WTC11 (cell line): ENCODE measurements at regions not wholly inside any gene's neighbourhood (a gene's known extent, or its start where the extent isn't known, plus 50 kb on each side); places are given as distances from the start of the nearest gene placed in this dataset.

ENCODE experiments used
- ATAC-seq: fragments of 200-7000 bp; cut with Tn5 transposase; 2 replicates; pipeline ENCODE4 v1.10.0; 2021; ENCODE audit warnings: mild to moderate bottlenecking, moderate library complexity
- CTCF ChIA-PET: fragments of 300-600 bp; sonication (Branson Sonifier 250); formaldehyde crosslinking; loops from one replicate; lab custom pipeline; 2021; ENCODE audit warnings: antibody characterized with exemption; lab: Charles Lee
- POLR2A ChIA-PET: fragments of 350-600 bp; sonication (Branson Sonifier 250); formaldehyde crosslinking; loops from one replicate; lab custom pipeline; 2021; ENCODE audit warnings: antibody characterized with exemption; lab: Charles Lee
- DNase-seq: peaks from one replicate; pipeline ENCODE4 v3.0.0; 2021; ENCODE audit warnings: low spot score
- H3K27ac Mint-ChIP-seq: 2 replicates; pipeline ENCODE4 v1.8.0; 2021; ENCODE audit warnings: mixed read lengths
- H3K27me3 Mint-ChIP-seq: 2 replicates; pipeline ENCODE4 v1.8.0; 2021; ENCODE audit warnings: low read depth, mild to moderate bottlenecking, moderate library complexity, mixed read lengths
- H3K36me3 Mint-ChIP-seq: 2 replicates; pipeline ENCODE4 v1.8.0; 2021; ENCODE audit warnings: mixed read lengths
- H3K4me1 Mint-ChIP-seq: 2 replicates; pipeline ENCODE4 v1.8.0; 2022; ENCODE audit warnings: mixed read lengths
- H3K4me3 Mint-ChIP-seq: 2 replicates; pipeline ENCODE4 v1.8.0; 2021; ENCODE audit warnings: mild to moderate bottlenecking, moderate library complexity, mixed read lengths
- H3K9me3 Mint-ChIP-seq: 2 replicates; pipeline ENCODE4 v1.8.0; 2021; ENCODE audit warnings: mixed read lengths
- CREB1 ChIP-seq: sonication (generic); formaldehyde crosslinking; IDR thresholded peaks from 2 replicates; pipeline ENCODE4 v1.8.0; 2023; ENCODE audit warnings: mild to moderate bottlenecking, missing genetic modification reagents
- EMX1 ChIP-seq: fragments of 250-450 bp; sonication (Bioruptor Pico); IDR thresholded peaks from 2 replicates; pipeline ENCODE4 v1.8.0; 2021; ENCODE audit warnings: mild to moderate bottlenecking
- FOXK1 ChIP-seq: sonication (generic); formaldehyde crosslinking; IDR thresholded peaks from 2 replicates; pipeline ENCODE4 v1.8.0; 2022; ENCODE audit warnings: mild to moderate bottlenecking, moderate library complexity, missing genetic modification reagents
- GTF2I ChIP-seq: fragments of 250-450 bp; sonication (Bioruptor Pico); conservative IDR thresholded peaks from 2 replicates; pipeline ENCODE4 v1.4.0; 2021; ENCODE audit warnings: mild to moderate bottlenecking
- MYBL2 ChIP-seq: sonication (generic); formaldehyde crosslinking; IDR thresholded peaks from 2 replicates; pipeline ENCODE4 v1.8.1; 2023; ENCODE audit warnings: mild to moderate bottlenecking, moderate library complexity, missing genetic modification reagents
- NFYB ChIP-seq: sonication (generic); formaldehyde crosslinking; conservative IDR thresholded peaks from 2 replicates; pipeline ENCODE4 v1.8.0; 2022; ENCODE audit warnings: low read depth, missing genetic modification reagents
- NR2C2 ChIP-seq: sonication (generic); formaldehyde crosslinking; IDR thresholded peaks from 2 replicates; pipeline ENCODE4 v1.8.0; 2022; ENCODE audit warnings: mild to moderate bottlenecking, missing genetic modification reagents
- SOX15 ChIP-seq: fragments of 250-450 bp; sonication (Bioruptor Pico); IDR thresholded peaks from 2 replicates; pipeline ENCODE4 v1.9.0; 2021; ENCODE audit warnings: mild to moderate bottlenecking
- ZNF121 ChIP-seq: sonication (generic); formaldehyde crosslinking; IDR thresholded peaks from 2 replicates; pipeline ENCODE4 v1.8.0; 2023; ENCODE audit warnings: missing genetic modification reagents
- ZNF423 ChIP-seq: fragments of 250-450 bp; sonication (Bioruptor Pico); IDR thresholded peaks from 2 replicates; pipeline ENCODE4 v2.1.2; 2022; ENCODE audit warnings: mild to moderate bottlenecking, moderate library complexity
- ZNF671 ChIP-seq: fragments of 250-450 bp; sonication (Bioruptor Pico); IDR thresholded peaks from 2 replicates; pipeline ENCODE4 v1.8.0; 2021; ENCODE audit warnings: mild to moderate bottlenecking
- TF ChIP-seq, protein P1 (sequence below): sonication (generic); formaldehyde crosslinking; IDR thresholded peaks from 2 replicates; pipeline ENCODE4 v1.8.0; 2022; ENCODE audit warnings: mild to moderate bottlenecking, missing genetic modification reagents
- TF ChIP-seq, protein P2 (sequence below): sonication (generic); formaldehyde crosslinking; IDR thresholded peaks from 2 replicates; pipeline ENCODE4 v1.8.1; 2022; ENCODE audit warnings: low read depth, missing genetic modification reagents, borderline replicate concordance
- TF ChIP-seq, protein P3 (sequence below): sonication (generic); formaldehyde crosslinking; IDR thresholded peaks from 2 replicates; pipeline ENCODE4 v1.8.1; 2023; ENCODE audit warnings: mild to moderate bottlenecking, missing genetic modification reagents
- TF ChIP-seq, protein P4 (sequence below): sonication (generic); formaldehyde crosslinking; IDR thresholded peaks from 2 replicates; pipeline ENCODE4 v1.8.1; 2023; ENCODE audit warnings: mild to moderate bottlenecking, missing genetic modification reagents, moderate library complexity
- TF ChIP-seq, protein P5 (sequence below): sonication (generic); formaldehyde crosslinking; IDR thresholded peaks from 2 replicates; pipeline ENCODE4 v1.8.1; 2023; ENCODE audit warnings: mild to moderate bottlenecking, missing genetic modification reagents
- TF ChIP-seq, protein P6 (sequence below): sonication (generic); formaldehyde crosslinking; conservative IDR thresholded peaks from 2 replicates; pipeline ENCODE4 v1.8.1; 2023; ENCODE audit warnings: mild to moderate bottlenecking, low read depth, missing genetic modification reagents, moderate library complexity
- TF ChIP-seq, protein P7 (sequence below): sonication (generic); formaldehyde crosslinking; IDR thresholded peaks from 2 replicates; pipeline ENCODE4 v1.8.1; 2022; ENCODE audit warnings: missing genetic modification reagents, borderline replicate concordance
- TF ChIP-seq, protein P8 (sequence below): sonication (generic); formaldehyde crosslinking; IDR thresholded peaks from 2 replicates; pipeline ENCODE4 v1.8.1; 2022; ENCODE audit warnings: low read depth, mild to moderate bottlenecking, moderate library complexity, missing genetic modification reagents, borderline replicate concordance

DNA sequence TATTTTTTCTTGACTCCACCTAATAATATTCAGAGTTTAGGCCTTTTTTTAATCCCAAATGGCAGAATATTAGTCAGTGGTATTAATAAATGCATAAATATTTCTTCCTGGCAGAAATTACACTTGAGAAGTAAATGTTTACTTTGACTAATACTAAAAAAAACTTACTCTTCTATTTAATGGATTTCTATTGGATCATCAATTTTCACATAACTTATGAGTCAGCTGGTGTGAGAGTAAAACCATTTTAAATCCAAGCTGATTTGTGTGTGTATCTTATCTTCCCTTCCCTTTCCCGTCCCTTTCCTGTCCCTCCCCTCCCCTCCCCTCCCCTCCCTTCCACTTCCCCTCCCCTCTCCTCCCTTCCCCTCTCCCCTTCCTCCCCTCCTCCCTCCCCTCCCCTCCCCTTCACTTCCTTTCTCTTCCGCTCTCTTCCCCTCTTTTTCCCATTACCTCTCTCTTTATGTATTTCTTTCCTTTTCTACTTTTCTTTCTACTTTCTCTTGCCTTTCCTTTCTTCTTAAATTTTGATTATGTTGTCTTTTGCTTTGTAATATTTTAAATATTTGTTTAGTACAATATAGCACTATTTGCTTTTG lies 630.1 kb upstream of the EPHA5 start:
- ATAC-seq (no peak), DNase-seq (no peak)
- H3K36me3 Mint-ChIP-seq = no peaks in the 10 kb centered on the region
- H3K4me1 Mint-ChIP-seq = no peaks in the 10 kb centered on the region
- TF ChIP-seq CREB1 (CRISPR knock-in tag) (no peak), NR2C2 (CRISPR knock-in tag) (no peak), ZNF121 (no peak)
- TF ChIP-seq, protein P1, sequence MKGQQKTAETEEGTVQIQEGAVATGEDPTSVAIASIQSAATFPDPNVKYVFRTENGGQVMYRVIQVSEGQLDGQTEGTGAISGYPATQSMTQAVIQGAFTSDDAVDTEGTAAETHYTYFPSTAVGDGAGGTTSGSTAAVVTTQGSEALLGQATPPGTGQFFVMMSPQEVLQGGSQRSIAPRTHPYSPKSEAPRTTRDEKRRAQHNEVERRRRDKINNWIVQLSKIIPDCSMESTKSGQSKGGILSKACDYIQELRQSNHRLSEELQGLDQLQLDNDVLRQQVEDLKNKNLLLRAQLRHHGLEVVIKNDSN (CRISPR knock-in tag) = no peak
- TF ChIP-seq, protein P2, sequence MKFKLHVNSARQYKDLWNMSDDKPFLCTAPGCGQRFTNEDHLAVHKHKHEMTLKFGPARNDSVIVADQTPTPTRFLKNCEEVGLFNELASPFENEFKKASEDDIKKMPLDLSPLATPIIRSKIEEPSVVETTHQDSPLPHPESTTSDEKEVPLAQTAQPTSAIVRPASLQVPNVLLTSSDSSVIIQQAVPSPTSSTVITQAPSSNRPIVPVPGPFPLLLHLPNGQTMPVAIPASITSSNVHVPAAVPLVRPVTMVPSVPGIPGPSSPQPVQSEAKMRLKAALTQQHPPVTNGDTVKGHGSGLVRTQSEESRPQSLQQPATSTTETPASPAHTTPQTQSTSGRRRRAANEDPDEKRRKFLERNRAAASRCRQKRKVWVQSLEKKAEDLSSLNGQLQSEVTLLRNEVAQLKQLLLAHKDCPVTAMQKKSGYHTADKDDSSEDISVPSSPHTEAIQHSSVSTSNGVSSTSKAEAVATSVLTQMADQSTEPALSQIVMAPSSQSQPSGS (CRISPR knock-in tag) = no peak
- H3K9me3 Mint-ChIP-seq = no peaks in the 10 kb centered on the region
- no peaks in the 10 kb centered on the region for H3K27me3 Mint-ChIP-seq
- H3K4me3 Mint-ChIP-seq = no peak overlapping the region
- no peak overlapping the region for H3K27ac Mint-ChIP-seq
- ChIA-PET CTCF (no interaction called here), POLR2A (no interaction called here)

DNA sequence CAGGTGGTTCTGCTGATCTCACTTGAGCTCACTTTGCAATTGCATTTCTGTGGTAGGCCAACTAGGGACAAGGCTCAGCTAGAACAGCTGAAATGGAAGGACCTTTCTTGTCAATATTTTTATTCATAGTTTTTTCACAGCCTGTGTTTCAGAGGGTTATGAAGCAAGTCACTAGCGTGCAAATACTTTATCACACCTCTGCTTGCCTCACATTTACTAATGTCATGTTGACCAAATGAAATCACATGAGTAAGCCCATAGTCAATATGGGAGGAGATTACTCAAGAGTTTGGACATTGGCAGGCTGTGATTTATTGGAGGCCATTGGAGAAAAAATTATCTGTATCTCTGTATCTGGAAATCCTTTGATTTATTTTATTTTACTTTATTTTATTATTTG lies 628.3 kb upstream of the EPHA5 start:
- Mint-ChIP-seq H3K27ac (no peak overlapping the region), H3K36me3 (no peaks in the 10 kb centered on the region), H3K4me1 (peaks cover 11% of the 10 kb centered on the region), H3K27me3 (no peaks in the 10 kb centered on the region), H3K4me3 (no peak overlapping the region), H3K9me3 (no peaks in the 10 kb centered on the region)
- CTCF ChIA-PET = no interaction called here
- DNase-seq (no peak), ATAC-seq (no peak)
- POLR2A ChIA-PET = no interaction called here
- TF ChIP-seq MYBL2 (CRISPR knock-in tag) = no peak
- no peak for TF ChIP-seq EMX1 (CRISPR knock-in tag)
- TF ChIP-seq, protein P3, sequence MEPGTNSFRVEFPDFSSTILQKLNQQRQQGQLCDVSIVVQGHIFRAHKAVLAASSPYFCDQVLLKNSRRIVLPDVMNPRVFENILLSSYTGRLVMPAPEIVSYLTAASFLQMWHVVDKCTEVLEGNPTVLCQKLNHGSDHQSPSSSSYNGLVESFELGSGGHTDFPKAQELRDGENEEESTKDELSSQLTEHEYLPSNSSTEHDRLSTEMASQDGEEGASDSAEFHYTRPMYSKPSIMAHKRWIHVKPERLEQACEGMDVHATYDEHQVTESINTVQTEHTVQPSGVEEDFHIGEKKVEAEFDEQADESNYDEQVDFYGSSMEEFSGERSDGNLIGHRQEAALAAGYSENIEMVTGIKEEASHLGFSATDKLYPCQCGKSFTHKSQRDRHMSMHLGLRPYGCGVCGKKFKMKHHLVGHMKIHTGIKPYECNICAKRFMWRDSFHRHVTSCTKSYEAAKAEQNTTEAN (CRISPR knock-in tag) = no peak
- TF ChIP-seq ZNF423 (CRISPR knock-in tag) = no peak
- TF ChIP-seq, protein P1 (CRISPR knock-in tag) = no peak
- TF ChIP-seq SOX15 (CRISPR knock-in tag) = no peak
- TF ChIP-seq, protein P4, sequence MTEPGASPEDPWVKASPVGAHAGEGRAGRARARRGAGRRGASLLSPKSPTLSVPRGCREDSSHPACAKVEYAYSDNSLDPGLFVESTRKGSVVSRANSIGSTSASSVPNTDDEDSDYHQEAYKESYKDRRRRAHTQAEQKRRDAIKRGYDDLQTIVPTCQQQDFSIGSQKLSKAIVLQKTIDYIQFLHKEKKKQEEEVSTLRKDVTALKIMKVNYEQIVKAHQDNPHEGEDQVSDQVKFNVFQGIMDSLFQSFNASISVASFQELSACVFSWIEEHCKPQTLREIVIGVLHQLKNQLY (CRISPR knock-in tag) = no peak
- no peak for TF ChIP-seq GTF2I (CRISPR knock-in tag)
- TF ChIP-seq NFYB (CRISPR knock-in tag) = no peak
- TF ChIP-seq, protein P5, sequence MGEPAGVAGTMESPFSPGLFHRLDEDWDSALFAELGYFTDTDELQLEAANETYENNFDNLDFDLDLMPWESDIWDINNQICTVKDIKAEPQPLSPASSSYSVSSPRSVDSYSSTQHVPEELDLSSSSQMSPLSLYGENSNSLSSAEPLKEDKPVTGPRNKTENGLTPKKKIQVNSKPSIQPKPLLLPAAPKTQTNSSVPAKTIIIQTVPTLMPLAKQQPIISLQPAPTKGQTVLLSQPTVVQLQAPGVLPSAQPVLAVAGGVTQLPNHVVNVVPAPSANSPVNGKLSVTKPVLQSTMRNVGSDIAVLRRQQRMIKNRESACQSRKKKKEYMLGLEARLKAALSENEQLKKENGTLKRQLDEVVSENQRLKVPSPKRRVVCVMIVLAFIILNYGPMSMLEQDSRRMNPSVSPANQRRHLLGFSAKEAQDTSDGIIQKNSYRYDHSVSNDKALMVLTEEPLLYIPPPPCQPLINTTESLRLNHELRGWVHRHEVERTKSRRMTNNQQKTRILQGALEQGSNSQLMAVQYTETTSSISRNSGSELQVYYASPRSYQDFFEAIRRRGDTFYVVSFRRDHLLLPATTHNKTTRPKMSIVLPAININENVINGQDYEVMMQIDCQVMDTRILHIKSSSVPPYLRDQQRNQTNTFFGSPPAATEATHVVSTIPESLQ (CRISPR knock-in tag) = no peak

DNA sequence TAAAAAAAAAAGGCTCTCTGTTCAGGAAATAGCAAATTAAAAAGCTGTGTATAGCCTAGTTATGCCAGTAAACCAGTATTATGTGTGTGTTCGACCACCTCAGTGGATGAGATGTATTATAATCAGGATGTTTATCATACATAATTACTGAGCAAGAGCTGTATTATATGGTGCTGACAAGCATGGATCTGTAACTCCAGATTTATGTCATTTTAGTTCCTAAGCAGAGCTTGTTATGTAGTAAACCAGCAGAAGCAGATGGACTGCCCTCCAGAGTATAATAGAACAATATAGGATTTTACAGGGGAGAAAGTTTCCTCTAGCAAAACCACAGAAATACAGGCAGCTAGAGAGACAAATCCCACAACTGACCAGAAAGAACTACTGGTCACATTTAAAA lies 627.4 kb upstream of the EPHA5 start:
- no peaks in the 10 kb centered on the region for H3K36me3 Mint-ChIP-seq
- H3K27ac Mint-ChIP-seq = no peak overlapping the region
- peaks cover under 1% of the 10 kb centered on the region; the same call in 1 of the 2 replicates for H3K9me3 Mint-ChIP-seq
- ChIA-PET CTCF (no interaction called here), POLR2A (no interaction called here)
- H3K4me1 Mint-ChIP-seq = peaks cover 12% of the 10 kb centered on the region
- ATAC-seq = no peak
- no peak overlapping the region for H3K4me3 Mint-ChIP-seq
- no peak for DNase-seq
- H3K27me3 Mint-ChIP-seq = no peaks in the 10 kb centered on the region
- no peak for TF ChIP-seq ZNF671 (CRISPR knock-in tag)
- no peak for TF ChIP-seq FOXK1
- no peak for TF ChIP-seq ZNF121
- TF ChIP-seq, protein P6, sequence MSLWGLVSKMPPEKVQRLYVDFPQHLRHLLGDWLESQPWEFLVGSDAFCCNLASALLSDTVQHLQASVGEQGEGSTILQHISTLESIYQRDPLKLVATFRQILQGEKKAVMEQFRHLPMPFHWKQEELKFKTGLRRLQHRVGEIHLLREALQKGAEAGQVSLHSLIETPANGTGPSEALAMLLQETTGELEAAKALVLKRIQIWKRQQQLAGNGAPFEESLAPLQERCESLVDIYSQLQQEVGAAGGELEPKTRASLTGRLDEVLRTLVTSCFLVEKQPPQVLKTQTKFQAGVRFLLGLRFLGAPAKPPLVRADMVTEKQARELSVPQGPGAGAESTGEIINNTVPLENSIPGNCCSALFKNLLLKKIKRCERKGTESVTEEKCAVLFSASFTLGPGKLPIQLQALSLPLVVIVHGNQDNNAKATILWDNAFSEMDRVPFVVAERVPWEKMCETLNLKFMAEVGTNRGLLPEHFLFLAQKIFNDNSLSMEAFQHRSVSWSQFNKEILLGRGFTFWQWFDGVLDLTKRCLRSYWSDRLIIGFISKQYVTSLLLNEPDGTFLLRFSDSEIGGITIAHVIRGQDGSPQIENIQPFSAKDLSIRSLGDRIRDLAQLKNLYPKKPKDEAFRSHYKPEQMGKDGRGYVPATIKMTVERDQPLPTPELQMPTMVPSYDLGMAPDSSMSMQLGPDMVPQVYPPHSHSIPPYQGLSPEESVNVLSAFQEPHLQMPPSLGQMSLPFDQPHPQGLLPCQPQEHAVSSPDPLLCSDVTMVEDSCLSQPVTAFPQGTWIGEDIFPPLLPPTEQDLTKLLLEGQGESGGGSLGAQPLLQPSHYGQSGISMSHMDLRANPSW (CRISPR knock-in tag) = no peak
- TF ChIP-seq, protein P7, sequence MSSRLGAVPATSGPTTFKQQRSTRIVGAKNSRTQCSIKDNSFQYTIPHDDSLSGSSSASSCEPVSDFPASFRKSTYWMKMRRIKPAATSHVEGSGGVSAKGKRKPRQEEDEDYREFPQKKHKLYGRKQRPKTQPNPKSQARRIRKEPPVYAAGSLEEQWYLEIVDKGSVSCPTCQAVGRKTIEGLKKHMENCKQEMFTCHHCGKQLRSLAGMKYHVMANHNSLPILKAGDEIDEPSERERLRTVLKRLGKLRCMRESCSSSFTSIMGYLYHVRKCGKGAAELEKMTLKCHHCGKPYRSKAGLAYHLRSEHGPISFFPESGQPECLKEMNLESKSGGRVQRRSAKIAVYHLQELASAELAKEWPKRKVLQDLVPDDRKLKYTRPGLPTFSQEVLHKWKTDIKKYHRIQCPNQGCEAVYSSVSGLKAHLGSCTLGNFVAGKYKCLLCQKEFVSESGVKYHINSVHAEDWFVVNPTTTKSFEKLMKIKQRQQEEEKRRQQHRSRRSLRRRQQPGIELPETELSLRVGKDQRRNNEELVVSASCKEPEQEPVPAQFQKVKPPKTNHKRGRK (CRISPR knock-in tag) = no peak
- TF ChIP-seq NR2C2 (CRISPR knock-in tag) = no peak
- TF ChIP-seq, protein P8, sequence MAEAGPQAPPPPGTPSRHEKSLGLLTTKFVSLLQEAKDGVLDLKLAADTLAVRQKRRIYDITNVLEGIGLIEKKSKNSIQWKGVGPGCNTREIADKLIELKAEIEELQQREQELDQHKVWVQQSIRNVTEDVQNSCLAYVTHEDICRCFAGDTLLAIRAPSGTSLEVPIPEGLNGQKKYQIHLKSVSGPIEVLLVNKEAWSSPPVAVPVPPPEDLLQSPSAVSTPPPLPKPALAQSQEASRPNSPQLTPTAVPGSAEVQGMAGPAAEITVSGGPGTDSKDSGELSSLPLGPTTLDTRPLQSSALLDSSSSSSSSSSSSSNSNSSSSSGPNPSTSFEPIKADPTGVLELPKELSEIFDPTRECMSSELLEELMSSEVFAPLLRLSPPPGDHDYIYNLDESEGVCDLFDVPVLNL (CRISPR knock-in tag) = no peak
